Body of pancreas (tissue), 4 donors: ENCODE measurements at regions not wholly inside any gene's neighbourhood (a gene's known extent, or its start where the extent isn't known, plus 50 kb on each side); places are given as distances from the start of the nearest gene placed in this dataset.

Experiments used
- POLR2A ChIP-seq, 3 donors: fragments of 450-650 bp; IDR thresholded peaks; one replicate each; pipeline ENCODE4 v1.6.1; 2016; ENCODE audit warnings: antibody characterized with exemption in 3 of 3, mild to moderate bottlenecking in 2 of 3
- TF ChIP-seq, protein P1 (sequence below), 7 experiments: fragments of 450-650 bp in 4 of 7; fragments of 200-600 bp in 3 of 7; sonication (generic) in 3 of 7; IDR thresholded peaks; one replicate each; pipeline ENCODE4 v1.5.1; 2016 to 2019; ENCODE audit warnings: antibody characterized with exemption in 7 of 7

- TF ChIP-seq, protein P1, sequence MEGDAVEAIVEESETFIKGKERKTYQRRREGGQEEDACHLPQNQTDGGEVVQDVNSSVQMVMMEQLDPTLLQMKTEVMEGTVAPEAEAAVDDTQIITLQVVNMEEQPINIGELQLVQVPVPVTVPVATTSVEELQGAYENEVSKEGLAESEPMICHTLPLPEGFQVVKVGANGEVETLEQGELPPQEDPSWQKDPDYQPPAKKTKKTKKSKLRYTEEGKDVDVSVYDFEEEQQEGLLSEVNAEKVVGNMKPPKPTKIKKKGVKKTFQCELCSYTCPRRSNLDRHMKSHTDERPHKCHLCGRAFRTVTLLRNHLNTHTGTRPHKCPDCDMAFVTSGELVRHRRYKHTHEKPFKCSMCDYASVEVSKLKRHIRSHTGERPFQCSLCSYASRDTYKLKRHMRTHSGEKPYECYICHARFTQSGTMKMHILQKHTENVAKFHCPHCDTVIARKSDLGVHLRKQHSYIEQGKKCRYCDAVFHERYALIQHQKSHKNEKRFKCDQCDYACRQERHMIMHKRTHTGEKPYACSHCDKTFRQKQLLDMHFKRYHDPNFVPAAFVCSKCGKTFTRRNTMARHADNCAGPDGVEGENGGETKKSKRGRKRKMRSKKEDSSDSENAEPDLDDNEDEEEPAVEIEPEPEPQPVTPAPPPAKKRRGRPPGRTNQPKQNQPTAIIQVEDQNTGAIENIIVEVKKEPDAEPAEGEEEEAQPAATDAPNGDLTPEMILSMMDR (IDR thresholded peaks at IDR 0.05), result no peak
- no peak for TF ChIP-seq POLR2A (IDR thresholded peaks at IDR 0.05)
Measured at GRCh38 chr3:177377166-177377565, 179.9 kb upstream of the TBL1XR1 start.
